OCI-LY1 (cell line): ENCODE measurements at regions not wholly inside any gene's neighbourhood (a gene's known extent, or its start where the extent isn't known, plus 50 kb on each side); places are given as distances from the start of the nearest gene placed in this dataset.

Source experiments
- EZH2 ChIP-seq: fragments of 200-600 bp; sonication (generic), shearing (Covaris generic); IDR thresholded peaks from 2 replicates; pipeline ENCODE4 v1.8.0; 2017; ENCODE audit warnings: borderline replicate concordance, mixed run types, mild to moderate bottlenecking, antibody characterized with exemption, low read length, moderate library complexity, mixed read lengths
- TF ChIP-seq, protein P1 (sequence below): fragments of 200-600 bp; sonication (generic), shearing (Covaris generic); IDR thresholded peaks from 2 replicates; pipeline ENCODE4 v1.5.1; 2017; ENCODE audit warnings: mild to moderate bottlenecking, antibody characterized with exemption, low read length, moderate library complexity, mixed read lengths

DNA sequence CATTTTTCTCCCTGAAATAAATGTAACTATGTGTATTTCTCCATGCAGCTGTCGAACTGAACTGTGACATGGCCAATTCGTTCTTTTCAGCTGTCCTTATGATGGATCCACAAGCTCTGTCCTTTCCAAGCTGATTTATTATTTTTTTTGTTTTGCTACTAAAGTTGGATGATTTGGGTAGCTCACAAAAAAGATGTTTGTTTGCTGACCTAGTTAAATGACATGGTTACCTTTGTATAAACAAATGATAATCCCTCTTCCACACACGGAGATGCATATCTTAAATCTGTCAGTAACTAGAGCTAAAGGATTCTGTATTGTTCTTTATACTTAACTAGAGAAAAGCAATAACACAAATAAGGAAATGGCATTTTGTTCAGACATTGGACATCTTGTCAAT is 884.3 kb upstream of the PCDH20 start:
- TF ChIP-seq, protein P1, sequence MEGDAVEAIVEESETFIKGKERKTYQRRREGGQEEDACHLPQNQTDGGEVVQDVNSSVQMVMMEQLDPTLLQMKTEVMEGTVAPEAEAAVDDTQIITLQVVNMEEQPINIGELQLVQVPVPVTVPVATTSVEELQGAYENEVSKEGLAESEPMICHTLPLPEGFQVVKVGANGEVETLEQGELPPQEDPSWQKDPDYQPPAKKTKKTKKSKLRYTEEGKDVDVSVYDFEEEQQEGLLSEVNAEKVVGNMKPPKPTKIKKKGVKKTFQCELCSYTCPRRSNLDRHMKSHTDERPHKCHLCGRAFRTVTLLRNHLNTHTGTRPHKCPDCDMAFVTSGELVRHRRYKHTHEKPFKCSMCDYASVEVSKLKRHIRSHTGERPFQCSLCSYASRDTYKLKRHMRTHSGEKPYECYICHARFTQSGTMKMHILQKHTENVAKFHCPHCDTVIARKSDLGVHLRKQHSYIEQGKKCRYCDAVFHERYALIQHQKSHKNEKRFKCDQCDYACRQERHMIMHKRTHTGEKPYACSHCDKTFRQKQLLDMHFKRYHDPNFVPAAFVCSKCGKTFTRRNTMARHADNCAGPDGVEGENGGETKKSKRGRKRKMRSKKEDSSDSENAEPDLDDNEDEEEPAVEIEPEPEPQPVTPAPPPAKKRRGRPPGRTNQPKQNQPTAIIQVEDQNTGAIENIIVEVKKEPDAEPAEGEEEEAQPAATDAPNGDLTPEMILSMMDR = no peak
- no peak for TF ChIP-seq EZH2
